ENCODE measurements at regions not wholly inside any gene's neighbourhood (a gene's known extent, or its start where the extent isn't known, plus 50 kb on each side); places are given as distances from the start of the nearest gene placed in this dataset.

GRCh38 chr3:72232331-72232730, 447.4 kb upstream of the PROK2 start:
- TF ChIP-seq, protein P1, sequence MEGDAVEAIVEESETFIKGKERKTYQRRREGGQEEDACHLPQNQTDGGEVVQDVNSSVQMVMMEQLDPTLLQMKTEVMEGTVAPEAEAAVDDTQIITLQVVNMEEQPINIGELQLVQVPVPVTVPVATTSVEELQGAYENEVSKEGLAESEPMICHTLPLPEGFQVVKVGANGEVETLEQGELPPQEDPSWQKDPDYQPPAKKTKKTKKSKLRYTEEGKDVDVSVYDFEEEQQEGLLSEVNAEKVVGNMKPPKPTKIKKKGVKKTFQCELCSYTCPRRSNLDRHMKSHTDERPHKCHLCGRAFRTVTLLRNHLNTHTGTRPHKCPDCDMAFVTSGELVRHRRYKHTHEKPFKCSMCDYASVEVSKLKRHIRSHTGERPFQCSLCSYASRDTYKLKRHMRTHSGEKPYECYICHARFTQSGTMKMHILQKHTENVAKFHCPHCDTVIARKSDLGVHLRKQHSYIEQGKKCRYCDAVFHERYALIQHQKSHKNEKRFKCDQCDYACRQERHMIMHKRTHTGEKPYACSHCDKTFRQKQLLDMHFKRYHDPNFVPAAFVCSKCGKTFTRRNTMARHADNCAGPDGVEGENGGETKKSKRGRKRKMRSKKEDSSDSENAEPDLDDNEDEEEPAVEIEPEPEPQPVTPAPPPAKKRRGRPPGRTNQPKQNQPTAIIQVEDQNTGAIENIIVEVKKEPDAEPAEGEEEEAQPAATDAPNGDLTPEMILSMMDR (IDR thresholded peaks at IDR 0.05 in 4 of 5, conservative IDR thresholded peaks at IDR 0.05 in 1 of 5), result no peak
- TF ChIP-seq POLR2A (IDR thresholded peaks at IDR 0.05), result no peak

Measured in gastrocnemius medialis (tissue), 4 donors.